OCI-LY1 (cell line): ENCODE measurements at regions not wholly inside any gene's neighbourhood (a gene's known extent, or its start where the extent isn't known, plus 50 kb on each side); places are given as distances from the start of the nearest gene placed in this dataset.

ENCODE experiments used
- CTCF ChIP-seq: fragments of 200-600 bp; sonication (generic), shearing (Covaris generic); IDR thresholded peaks from 2 replicates; pipeline ENCODE4 v1.5.1; 2017; ENCODE audit warnings: mild to moderate bottlenecking, antibody characterized with exemption, low read length, moderate library complexity, mixed read lengths
- EZH2 ChIP-seq: fragments of 200-600 bp; sonication (generic), shearing (Covaris generic); IDR thresholded peaks from 2 replicates; pipeline ENCODE4 v1.8.0; 2017; ENCODE audit warnings: borderline replicate concordance, mixed run types, mild to moderate bottlenecking, antibody characterized with exemption, low read length, moderate library complexity, mixed read lengths

- TF ChIP-seq CTCF (no peak), EZH2 (no peak)
Measured at GRCh38 chr5:135276151-135276550, 122.9 kb downstream of the MACROH2A1 start.
